Type B pancreatic cell (in vitro differentiated cells): ENCODE measurements at regions not wholly inside any gene's neighbourhood (a gene's known extent, or its start where the extent isn't known, plus 50 kb on each side); places are given as distances from the start of the nearest gene placed in this dataset.

Experiments used
- DNase-seq: peaks from one replicate; pipeline ENCODE4 v3.0.0; 2021; ENCODE audit warnings: mixed read lengths; ENCODE audit not compliant: unreplicated experiment; ENCODE audit errors: extremely low spot score
- H3K27ac Mint-ChIP-seq: 2 replicates; pipeline ENCODE4 v1.8.0; 2021; ENCODE audit warnings: mild to moderate bottlenecking, mixed read lengths
- H3K27me3 Mint-ChIP-seq: 2 replicates; pipeline ENCODE4 v1.8.0; 2021; ENCODE audit warnings: mixed read lengths
- H3K36me3 Mint-ChIP-seq: 2 replicates; pipeline ENCODE4 v1.8.0; 2021; ENCODE audit warnings: mixed read lengths
- H3K4me1 Mint-ChIP-seq: one replicate; pipeline ENCODE4 v1.8.0; 2021; ENCODE audit warnings: mixed read lengths; ENCODE audit not compliant: unreplicated experiment
- H3K4me3 Mint-ChIP-seq: 2 replicates; pipeline ENCODE4 v1.8.0; 2021; ENCODE audit warnings: mild to moderate bottlenecking, mixed read lengths
- H3K9me3 Mint-ChIP-seq: 2 replicates; pipeline ENCODE4 v1.8.0; 2021; ENCODE audit warnings: mixed read lengths
- CTCF ChIP-seq: fragments of 200-600 bp; sonication (generic); conservative IDR thresholded peaks from 2 replicates; pipeline ENCODE4 v1.5.0; 2021; ENCODE audit warnings: antibody characterized with exemption, mild to moderate bottlenecking

GRCh38 chrX:116290359-116290758 lies 119.8 kb downstream of the AGTR2 start:
- no peak for DNase-seq
- no peaks in the 10 kb centered on the region for H3K36me3 Mint-ChIP-seq
- no peak for TF ChIP-seq CTCF
- H3K27me3 Mint-ChIP-seq = no peaks in the 10 kb centered on the region
- no peak overlapping the region for H3K27ac Mint-ChIP-seq
- H3K4me1 Mint-ChIP-seq = peaks cover 5% of the 10 kb centered on the region
- H3K4me3 Mint-ChIP-seq = no peak overlapping the region
- H3K9me3 Mint-ChIP-seq = no peaks in the 10 kb centered on the region

GRCh38 chrX:116292183-116292582 lies 121.6 kb downstream of the AGTR2 start:
- TF ChIP-seq CTCF = no peak
- DNase-seq = no peak
- Mint-ChIP-seq H3K27me3 (no peaks in the 10 kb centered on the region), H3K9me3 (no peaks in the 10 kb centered on the region), H3K4me3 (no peak overlapping the region), H3K27ac (no peak overlapping the region), H3K4me1 (peaks cover 5% of the 10 kb centered on the region), H3K36me3 (no peaks in the 10 kb centered on the region)

- TF ChIP-seq CTCF = no peak
- H3K4me3 Mint-ChIP-seq = no peak overlapping the region
- H3K27me3 Mint-ChIP-seq = peaks cover 3% of the 10 kb centered on the region
- no peaks in the 10 kb centered on the region for H3K36me3 Mint-ChIP-seq
- no peaks in the 10 kb centered on the region for H3K4me1 Mint-ChIP-seq
- no peaks in the 10 kb centered on the region for H3K9me3 Mint-ChIP-seq
- no peak overlapping the region for H3K27ac Mint-ChIP-seq
- no peak for DNase-seq
Observed at GRCh38 chrX:116298956-116299355, 128.4 kb downstream of the AGTR2 start.

GRCh38 chrX:116306218-116306617 lies 130.2 kb upstream of the SLC6A14 start:
- Mint-ChIP-seq H3K9me3 (no peaks in the 10 kb centered on the region), H3K27me3 (no peaks in the 10 kb centered on the region), H3K27ac (no peak overlapping the region), H3K4me1 (no peaks in the 10 kb centered on the region), H3K36me3 (no peaks in the 10 kb centered on the region), H3K4me3 (no peak overlapping the region)
- DNase-seq = no peak
- no peak for TF ChIP-seq CTCF

GRCh38 chrX:116317409-116317808 lies 119.0 kb upstream of the SLC6A14 start:
- H3K36me3 Mint-ChIP-seq = no peaks in the 10 kb centered on the region
- no peak overlapping the region for H3K27ac Mint-ChIP-seq
- no peak for DNase-seq
- no peaks in the 10 kb centered on the region for H3K9me3 Mint-ChIP-seq
- H3K4me3 Mint-ChIP-seq = no peak overlapping the region
- H3K4me1 Mint-ChIP-seq = no peaks in the 10 kb centered on the region
- no peak for TF ChIP-seq CTCF
- no peaks in the 10 kb centered on the region for H3K27me3 Mint-ChIP-seq

- Mint-ChIP-seq H3K27ac (no peak overlapping the region), H3K27me3 (no peaks in the 10 kb centered on the region), H3K4me1 (no peaks in the 10 kb centered on the region), H3K9me3 (no peaks in the 10 kb centered on the region), H3K36me3 (no peaks in the 10 kb centered on the region), H3K4me3 (no peak overlapping the region)
- no peak for TF ChIP-seq CTCF
- DNase-seq = no peak
Observed at GRCh38 chrX:116318672-116319071, 117.7 kb upstream of the SLC6A14 start.
